ENCODE measurements at regions not wholly inside any gene's neighbourhood (a gene's known extent, or its start where the extent isn't known, plus 50 kb on each side); places are given as distances from the start of the nearest gene placed in this dataset.

DNA sequence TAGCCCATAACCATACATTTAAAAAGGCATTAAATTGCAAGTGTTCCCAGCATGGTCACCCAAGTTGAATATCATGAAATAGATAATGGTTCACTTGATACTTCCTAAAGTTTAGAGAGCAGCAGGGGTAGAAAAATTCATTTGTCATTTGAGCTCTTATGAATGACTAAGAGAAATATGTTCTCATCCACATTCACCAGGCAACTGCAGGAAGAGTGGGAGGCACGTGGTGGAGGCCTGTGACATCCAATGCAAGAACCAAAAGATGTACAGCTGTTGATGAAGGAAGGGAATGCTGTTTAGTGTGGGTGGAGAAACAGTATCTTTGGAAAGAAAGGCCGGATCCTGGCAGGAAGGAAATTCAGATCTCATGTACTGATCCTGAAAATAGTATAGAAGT lies 473.1 kb downstream of the ADGRL2 start:
- Histone ChIP-seq H3K36me3 (no peaks in the 10 kb centered on the region), H3K4me1 (peaks cover 0 to 6% (median 0%) of the 10 kb centered on the region in 4 donors), H3K27ac (replicated peaks in 1 of 4) (no peak overlapping the region), H3K27me3 (no peaks in the 10 kb centered on the region), H3K4me3 (no peak overlapping the region), H3K9me3 (no peaks in the 10 kb centered on the region)
- intact Hi-C loops (cut with DNase I): no loop called here
- DNase-seq (ENCODE audit: extremely low spot score): no peak
- TF ChIP-seq POLR2A (IDR thresholded peaks at IDR 0.05; ENCODE audit: low read depth) (no peak), POLR2AphosphoS5 (IDR thresholded peaks at IDR 0.05) (no peak), EP300 (IDR thresholded peaks at IDR 0.05) (no peak)
- TF ChIP-seq, protein P1, sequence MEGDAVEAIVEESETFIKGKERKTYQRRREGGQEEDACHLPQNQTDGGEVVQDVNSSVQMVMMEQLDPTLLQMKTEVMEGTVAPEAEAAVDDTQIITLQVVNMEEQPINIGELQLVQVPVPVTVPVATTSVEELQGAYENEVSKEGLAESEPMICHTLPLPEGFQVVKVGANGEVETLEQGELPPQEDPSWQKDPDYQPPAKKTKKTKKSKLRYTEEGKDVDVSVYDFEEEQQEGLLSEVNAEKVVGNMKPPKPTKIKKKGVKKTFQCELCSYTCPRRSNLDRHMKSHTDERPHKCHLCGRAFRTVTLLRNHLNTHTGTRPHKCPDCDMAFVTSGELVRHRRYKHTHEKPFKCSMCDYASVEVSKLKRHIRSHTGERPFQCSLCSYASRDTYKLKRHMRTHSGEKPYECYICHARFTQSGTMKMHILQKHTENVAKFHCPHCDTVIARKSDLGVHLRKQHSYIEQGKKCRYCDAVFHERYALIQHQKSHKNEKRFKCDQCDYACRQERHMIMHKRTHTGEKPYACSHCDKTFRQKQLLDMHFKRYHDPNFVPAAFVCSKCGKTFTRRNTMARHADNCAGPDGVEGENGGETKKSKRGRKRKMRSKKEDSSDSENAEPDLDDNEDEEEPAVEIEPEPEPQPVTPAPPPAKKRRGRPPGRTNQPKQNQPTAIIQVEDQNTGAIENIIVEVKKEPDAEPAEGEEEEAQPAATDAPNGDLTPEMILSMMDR (IDR thresholded peaks at IDR 0.05): no peak
- 65% methylated on average over 2 of the region's 2 CpGs for WGBS

DNA sequence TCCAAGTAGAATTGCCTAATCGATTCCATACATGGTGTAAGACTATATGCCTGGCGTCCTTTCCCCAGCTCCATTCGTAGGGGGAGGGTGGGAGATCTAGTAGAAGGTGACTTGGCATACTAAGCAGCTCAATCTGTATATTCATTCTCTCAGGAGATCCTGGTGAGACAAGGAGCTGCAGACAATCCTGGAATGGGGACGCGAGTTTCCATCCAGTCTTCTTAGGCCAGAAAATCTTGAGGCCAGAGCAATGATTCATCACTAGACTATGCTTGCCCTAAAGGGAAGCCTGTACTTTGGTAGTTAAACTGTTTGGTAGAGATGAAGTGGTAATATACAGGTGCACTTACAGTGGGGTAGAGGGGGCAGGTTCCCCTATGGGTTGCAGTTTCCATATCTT lies 468.7 kb downstream of the ADGRL2 start:
- intact Hi-C loops (cut with DNase I): no loop called here
- peaks cover 0 to 6% (median 0%) of the 10 kb centered on the region in 4 donors for H3K4me1 ChIP-seq
- 69% methylated on average over 5 of the region's 5 CpGs for WGBS

GRCh38 chr1:82268826-82269225 lies 468.1 kb downstream of the ADGRL2 start:
- no peak for DNase-seq (ENCODE audit: extremely low spot score)
- intact Hi-C loops (cut with DNase I): no loop called here
- no peaks in the 10 kb centered on the region for H3K27me3 ChIP-seq
- no peak overlapping the region for H3K27ac ChIP-seq (replicated peaks in 1 of 4)
- peaks cover 0 to 6% (median 0%) of the 10 kb centered on the region in 4 donors for H3K4me1 ChIP-seq
- WGBS: 100% methylated on average over 1 of the region's 1 CpG
- no peak overlapping the region for H3K4me3 ChIP-seq
- TF ChIP-seq POLR2A (IDR thresholded peaks at IDR 0.05; ENCODE audit: low read depth) (no peak), EP300 (IDR thresholded peaks at IDR 0.05) (no peak), POLR2AphosphoS5 (IDR thresholded peaks at IDR 0.05) (no peak)
- TF ChIP-seq, protein P1 (IDR thresholded peaks at IDR 0.05): no peak
- H3K9me3 ChIP-seq: no peaks in the 10 kb centered on the region
- H3K36me3 ChIP-seq: no peaks in the 10 kb centered on the region

More for the DNA sequence above, 468.7 kb downstream of the ADGRL2 start:
- no peak overlapping the region for H3K27ac ChIP-seq (replicated peaks in 1 of 4)
- DNase-seq (ENCODE audit: extremely low spot score): no peak
- no peaks in the 10 kb centered on the region for H3K27me3 ChIP-seq
- TF ChIP-seq EP300 (IDR thresholded peaks at IDR 0.05): no peak
- no peak for TF ChIP-seq POLR2A (IDR thresholded peaks at IDR 0.05; ENCODE audit: low read depth)
- TF ChIP-seq, protein P1 (IDR thresholded peaks at IDR 0.05): no peak
- TF ChIP-seq POLR2AphosphoS5 (IDR thresholded peaks at IDR 0.05): no peak
- H3K36me3 ChIP-seq: no peaks in the 10 kb centered on the region
- H3K9me3 ChIP-seq: no peaks in the 10 kb centered on the region
- no peak overlapping the region for H3K4me3 ChIP-seq

- Histone ChIP-seq H3K9me3 (no peaks in the 10 kb centered on the region), H3K36me3 (no peaks in the 10 kb centered on the region), H3K4me1 (peaks cover 0 to 8% (median 3%) of the 10 kb centered on the region in 4 donors), H3K4me3 (no peak overlapping the region), H3K27me3 (no peaks in the 10 kb centered on the region), H3K27ac (replicated peaks in 1 of 4) (no peak overlapping the region)
- TF ChIP-seq EP300 (IDR thresholded peaks at IDR 0.05) (no peak), POLR2AphosphoS5 (IDR thresholded peaks at IDR 0.05) (no peak)
- no peak for DNase-seq (ENCODE audit: extremely low spot score)
- intact Hi-C loops (cut with DNase I): no loop called here
- WGBS: 68% methylated on average over 1 of the region's 1 CpG
These were observed 465.6 kb downstream of the ADGRL2 start for GRCh38 chr1:82266351-82266750.

- no peak for DNase-seq (ENCODE audit: extremely low spot score)
- Histone ChIP-seq H3K4me3 (no peak overlapping the region), H3K9me3 (no peaks in the 10 kb centered on the region), H3K4me1 (peaks cover 0 to 8% (median 3%) of the 10 kb centered on the region in 4 donors), H3K27me3 (no peaks in the 10 kb centered on the region), H3K36me3 (no peaks in the 10 kb centered on the region), H3K27ac (replicated peaks in 1 of 4) (no peak overlapping the region)
- intact Hi-C loops (cut with DNase I): no loop called here
- TF ChIP-seq, protein P1 (IDR thresholded peaks at IDR 0.05): no peak
- no peak for TF ChIP-seq POLR2A (IDR thresholded peaks at IDR 0.05; ENCODE audit: low read depth)
- TF ChIP-seq EP300 (IDR thresholded peaks at IDR 0.05): no peak
- no peak for TF ChIP-seq POLR2AphosphoS5 (IDR thresholded peaks at IDR 0.05)
- WGBS: 78% methylated on average over 5 of the region's 5 CpGs
These were observed 464.7 kb downstream of the ADGRL2 start for GRCh38 chr1:82265436-82265835.
